ENCODE measurements at regions not wholly inside any gene's neighbourhood (a gene's known extent, or its start where the extent isn't known, plus 50 kb on each side); places are given as distances from the start of the nearest gene placed in this dataset.

DNA sequence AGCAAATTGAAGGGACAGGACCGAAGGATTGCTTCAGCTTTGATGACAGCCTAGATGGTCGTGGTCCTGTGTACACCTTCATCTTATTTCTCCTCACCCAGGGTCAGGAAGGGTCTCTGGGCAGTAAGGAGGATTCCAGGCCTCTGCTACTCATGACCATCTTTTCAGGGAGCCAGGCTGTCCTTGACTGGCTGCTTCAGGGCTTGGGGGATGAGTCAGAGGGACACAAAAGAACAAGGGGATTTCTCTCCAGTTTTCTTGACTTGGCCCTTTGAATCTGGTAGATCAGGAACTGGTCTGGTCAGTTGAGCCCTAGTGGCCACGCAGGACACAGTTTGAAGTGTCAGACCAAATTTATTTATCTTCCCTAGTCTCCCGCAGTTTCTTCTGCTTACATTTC, 402.1 kb upstream of the CHD6 start:
- TF ChIP-seq, protein P1, sequence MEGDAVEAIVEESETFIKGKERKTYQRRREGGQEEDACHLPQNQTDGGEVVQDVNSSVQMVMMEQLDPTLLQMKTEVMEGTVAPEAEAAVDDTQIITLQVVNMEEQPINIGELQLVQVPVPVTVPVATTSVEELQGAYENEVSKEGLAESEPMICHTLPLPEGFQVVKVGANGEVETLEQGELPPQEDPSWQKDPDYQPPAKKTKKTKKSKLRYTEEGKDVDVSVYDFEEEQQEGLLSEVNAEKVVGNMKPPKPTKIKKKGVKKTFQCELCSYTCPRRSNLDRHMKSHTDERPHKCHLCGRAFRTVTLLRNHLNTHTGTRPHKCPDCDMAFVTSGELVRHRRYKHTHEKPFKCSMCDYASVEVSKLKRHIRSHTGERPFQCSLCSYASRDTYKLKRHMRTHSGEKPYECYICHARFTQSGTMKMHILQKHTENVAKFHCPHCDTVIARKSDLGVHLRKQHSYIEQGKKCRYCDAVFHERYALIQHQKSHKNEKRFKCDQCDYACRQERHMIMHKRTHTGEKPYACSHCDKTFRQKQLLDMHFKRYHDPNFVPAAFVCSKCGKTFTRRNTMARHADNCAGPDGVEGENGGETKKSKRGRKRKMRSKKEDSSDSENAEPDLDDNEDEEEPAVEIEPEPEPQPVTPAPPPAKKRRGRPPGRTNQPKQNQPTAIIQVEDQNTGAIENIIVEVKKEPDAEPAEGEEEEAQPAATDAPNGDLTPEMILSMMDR (IDR thresholded peaks at IDR 0.05; ENCODE audit: insufficient read depth, missing control alignments) = no peak
- FAIRE-seq = no peak
- no peak for DNase-seq (ENCODE audit: insufficient read length, low spot score)

DNA sequence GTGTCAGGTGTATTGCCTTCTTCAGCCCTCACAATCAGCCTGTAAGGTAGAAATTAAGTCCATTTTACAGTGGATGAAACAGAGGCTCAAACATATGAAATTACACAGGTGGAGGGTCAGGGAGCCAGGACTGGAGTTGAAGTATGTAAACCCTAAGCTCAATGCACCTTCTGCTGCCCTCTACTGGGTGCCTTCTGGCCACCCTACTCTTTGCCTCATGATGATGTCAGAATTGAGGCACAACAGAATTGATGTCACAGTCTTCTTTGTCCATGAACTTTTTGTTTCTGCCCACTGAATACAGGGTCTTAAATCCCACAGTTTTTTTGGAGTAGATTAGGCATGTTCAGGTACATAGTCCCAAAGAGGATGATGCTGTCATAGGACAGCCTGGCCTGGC, 400.8 kb upstream of the CHD6 start:
- FAIRE-seq (no peak), DNase-seq (ENCODE audit: insufficient read length, low spot score) (no peak)
- TF ChIP-seq, protein P1 (IDR thresholded peaks at IDR 0.05; ENCODE audit: insufficient read depth, missing control alignments) = peak; percentile 36

DNA sequence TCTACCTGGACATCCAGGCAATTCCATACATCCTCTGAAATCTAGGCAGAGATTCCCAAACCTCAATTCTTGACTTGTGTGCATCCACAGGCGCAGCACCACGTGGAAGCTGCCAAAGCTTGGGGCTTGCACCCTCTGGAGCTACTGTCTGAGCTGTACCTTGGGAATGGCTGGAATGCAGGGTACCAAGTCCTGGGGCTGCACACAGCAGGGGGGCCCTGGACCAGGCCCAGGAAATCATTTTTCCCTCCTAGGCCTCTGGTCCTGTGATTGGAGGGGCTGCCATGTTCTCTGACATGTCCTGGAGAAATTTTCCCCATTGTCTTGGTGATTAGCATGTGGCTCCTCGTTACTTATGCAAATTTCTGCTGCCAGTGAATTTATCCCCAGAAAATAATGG, 391.9 kb upstream of the CHD6 start:
- DNase-seq (ENCODE audit: insufficient read length, low spot score) (no peak), FAIRE-seq (no peak)
- TF ChIP-seq, protein P1 (IDR thresholded peaks at IDR 0.05; ENCODE audit: insufficient read depth, missing control alignments) = no peak

DNA sequence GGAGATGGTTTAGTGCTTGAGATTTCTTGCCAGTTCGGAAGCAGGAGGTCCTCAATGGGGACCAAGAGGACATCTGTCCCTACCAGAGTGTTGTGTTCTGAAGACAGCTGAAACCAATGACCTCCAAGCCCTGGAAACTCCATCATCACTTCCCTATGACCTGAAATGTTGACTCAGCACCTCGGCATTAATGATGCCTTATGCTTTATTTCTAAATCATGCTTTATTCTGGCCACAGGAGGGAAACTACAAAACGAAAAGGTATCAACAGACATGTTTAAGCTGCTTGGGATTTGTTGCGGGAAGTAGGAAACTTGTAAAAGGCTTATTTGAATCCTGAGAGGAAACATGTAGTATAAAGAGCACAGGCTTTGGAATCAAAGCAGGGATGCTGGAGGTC, 389.1 kb upstream of the CHD6 start:
- no peak for DNase-seq (ENCODE audit: insufficient read length, low spot score)
- FAIRE-seq = no peak
- TF ChIP-seq, protein P1 (IDR thresholded peaks at IDR 0.05; ENCODE audit: insufficient read depth, missing control alignments) = no peak

DNA sequence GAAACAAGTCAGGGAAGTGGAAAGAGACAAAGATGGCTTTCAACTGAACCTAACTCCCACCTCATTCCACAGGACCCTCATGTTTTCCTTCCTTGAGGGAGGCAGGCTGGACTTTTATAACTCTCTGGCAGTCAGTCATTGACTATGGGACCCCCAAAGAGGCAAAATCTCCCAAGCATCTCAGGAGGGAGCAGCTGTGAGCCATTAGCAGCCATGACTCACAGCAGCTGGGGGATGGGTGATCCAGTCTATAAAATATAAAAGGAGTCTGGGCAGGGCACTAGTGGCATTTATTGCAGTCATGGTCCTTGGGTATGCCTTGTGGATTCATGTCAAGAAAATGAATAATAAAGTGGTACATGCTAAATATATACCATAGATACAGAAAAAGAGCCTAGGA, 387.0 kb upstream of the CHD6 start:
- DNase-seq (ENCODE audit: insufficient read length, low spot score) = no peak
- no peak for FAIRE-seq
- TF ChIP-seq, protein P1 (IDR thresholded peaks at IDR 0.05; ENCODE audit: insufficient read depth, missing control alignments) = no peak

DNA sequence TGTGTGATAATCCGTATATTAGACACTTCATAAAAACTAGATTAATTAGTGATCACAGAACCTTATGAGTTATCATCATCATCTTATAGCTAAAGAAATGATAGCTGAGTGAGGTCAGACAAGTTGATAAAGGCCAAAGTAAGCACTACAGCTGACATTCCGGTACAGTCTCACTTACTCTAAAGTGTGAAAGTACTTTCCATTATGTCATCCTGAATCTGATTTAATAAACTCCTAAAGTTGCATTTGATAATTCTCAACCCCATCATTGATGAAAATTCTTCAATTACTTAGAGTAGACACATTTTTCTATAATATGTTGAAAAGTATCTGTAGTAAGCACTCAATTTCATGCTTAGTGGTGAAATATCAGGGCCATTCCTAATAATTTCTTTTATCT, 385.2 kb upstream of the CHD6 start:
- FAIRE-seq = no peak
- TF ChIP-seq, protein P1 (IDR thresholded peaks at IDR 0.05; ENCODE audit: insufficient read depth, missing control alignments) = no peak
- DNase-seq (ENCODE audit: insufficient read length, low spot score) = no peak

DNA sequence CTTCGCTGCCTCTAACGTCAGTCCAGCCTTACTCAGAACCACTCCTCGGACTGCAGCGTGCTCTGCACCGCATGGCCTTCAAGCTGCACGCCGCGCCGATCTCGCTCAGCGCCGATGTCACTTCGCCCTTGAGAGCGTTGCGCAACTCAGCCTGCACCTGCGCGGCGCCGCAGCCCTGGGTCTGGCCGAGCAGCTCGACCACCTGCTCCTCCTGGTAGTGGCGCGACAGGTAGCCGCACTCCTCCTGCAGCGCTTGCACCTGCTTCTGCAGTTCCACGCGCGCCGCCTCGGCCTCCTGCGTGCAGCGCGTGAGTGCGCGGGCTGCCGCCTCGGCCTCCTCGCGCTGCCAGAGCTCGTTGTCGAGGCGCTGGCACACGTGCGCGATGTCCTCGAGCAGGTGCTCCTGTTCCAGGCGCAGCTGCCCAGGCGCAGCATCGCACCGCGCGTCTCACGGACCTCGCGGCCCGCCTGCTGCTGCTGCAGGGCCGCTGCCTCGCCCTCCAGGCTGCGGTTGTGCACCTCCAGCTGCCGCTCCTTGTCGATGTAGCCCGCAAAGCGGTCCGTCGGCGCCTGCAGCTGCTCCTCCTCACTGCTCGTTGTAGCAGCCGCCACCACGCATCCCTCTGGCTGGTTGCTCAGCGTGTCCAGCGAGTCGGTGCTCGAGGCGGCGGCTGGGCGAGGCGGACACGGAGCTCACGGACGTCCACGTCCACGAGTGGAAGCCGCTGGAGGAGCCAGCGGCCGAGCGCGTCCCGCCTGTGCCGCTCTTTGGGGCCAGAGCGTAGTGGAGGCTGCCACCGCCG, 380.6 kb upstream of the CHD6 start:
- TF ChIP-seq, protein P1 (IDR thresholded peaks at IDR 0.05; ENCODE audit: insufficient read depth, missing control alignments) = no peak
- no peak for FAIRE-seq

More for the DNA sequence above, 380.6 kb upstream of the CHD6 start:
- DNase-seq (ENCODE audit: insufficient read length, low spot score) = no peak
